Effector CD4-positive, alpha-beta T cell (primary cell): ENCODE measurements at regions not wholly inside any gene's neighbourhood (a gene's known extent, or its start where the extent isn't known, plus 50 kb on each side); places are given as distances from the start of the nearest gene placed in this dataset.
A peak's percentile ranks its signal among the peaks of the same experiment; 100 is the strongest.
"Not testable (repeated sequence)": the region's sequence is repeated elsewhere in the genome, so short reads cannot be mapped to it uniquely, and the experiment has no call there.

Source experiments
- DNase-seq: peaks from one replicate; pipeline ENCODE4 v3.0.0-alpha.2; 2020

GRCh38 chr7:3094701-3095445 is 51.2 kb upstream of the CARD11 start:
- peak; percentile 21 for DNase-seq

- DNase-seq, result no peak
Observed at GRCh38 chr7:3097734-3098133, 54.1 kb upstream of the CARD11 start.

- DNase-seq, result no peak
Observed at GRCh38 chr7:3102159-3102558, 58.5 kb upstream of the CARD11 start.

GRCh38 chr7:3103614-3104398 is 60.1 kb upstream of the CARD11 start:
- no peak for DNase-seq

- no peak for DNase-seq
Observed at GRCh38 chr7:3105856-3106255, 62.2 kb upstream of the CARD11 start.

- DNase-seq, result no peak
Observed at GRCh38 chr7:3106361-3106826, 62.7 kb upstream of the CARD11 start.

- no peak for DNase-seq
Observed at GRCh38 chr7:3107228-3107763, 63.6 kb upstream of the CARD11 start.

GRCh38 chr7:3107889-3108570 is 64.4 kb upstream of the CARD11 start:
- DNase-seq, result no peak

GRCh38 chr7:3109311-3109915 is 65.7 kb upstream of the CARD11 start:
- DNase-seq, result no peak

GRCh38 chr7:3112479-3113134 is 68.9 kb upstream of the CARD11 start:
- DNase-seq, result no peak

- DNase-seq, result no peak
Observed at GRCh38 chr7:3114917-3115316, 71.2 kb upstream of the CARD11 start.

- DNase-seq, result no peak
Observed at GRCh38 chr7:3117081-3117480, 73.4 kb upstream of the CARD11 start.

- no peak for DNase-seq
Observed at GRCh38 chr7:3117488-3118231, 74.0 kb upstream of the CARD11 start.

GRCh38 chr7:3119352-3119927 is 75.8 kb upstream of the CARD11 start:
- DNase-seq, result not testable (repeated sequence)

GRCh38 chr7:3119963-3120362 is 76.3 kb upstream of the CARD11 start:
- DNase-seq, result no peak

GRCh38 chr7:3120513-3120912 is 76.8 kb upstream of the CARD11 start:
- DNase-seq, result no peak

GRCh38 chr7:3128857-3129490 is 85.3 kb upstream of the CARD11 start:
- DNase-seq, result no peak

- DNase-seq, result no peak
Observed at GRCh38 chr7:3133811-3134385, 90.2 kb upstream of the CARD11 start.

GRCh38 chr7:3134745-3135144 is 91.1 kb upstream of the CARD11 start:
- DNase-seq, result no peak

- DNase-seq, result no peak
Observed at GRCh38 chr7:3135626-3136025, 92.0 kb upstream of the CARD11 start.
